Choroid plexus epithelial cell (primary cell): ENCODE measurements at regions not wholly inside any gene's neighbourhood (a gene's known extent, or its start where the extent isn't known, plus 50 kb on each side); places are given as distances from the start of the nearest gene placed in this dataset.

ENCODE experiments used
- DNase-seq: peaks from one replicate; pipeline ENCODE4 v3.0.0-alpha.2; 2010; ENCODE audit warnings: low read depth
- H3K4me3 ChIP-seq: 2 replicates; pipeline ENCODE4 v1.5.1; 2011; ENCODE audit warnings: low read depth, mild to moderate bottlenecking, control low read depth, low read length, moderate library complexity
- TF ChIP-seq, protein P1 (sequence below): conservative IDR thresholded peaks from 2 replicates; pipeline ENCODE4 v1.5.1; 2011; ENCODE audit warnings: low read depth, mild to moderate bottlenecking, control low read depth, inconsistent platforms, low read length, moderate library complexity

DNA sequence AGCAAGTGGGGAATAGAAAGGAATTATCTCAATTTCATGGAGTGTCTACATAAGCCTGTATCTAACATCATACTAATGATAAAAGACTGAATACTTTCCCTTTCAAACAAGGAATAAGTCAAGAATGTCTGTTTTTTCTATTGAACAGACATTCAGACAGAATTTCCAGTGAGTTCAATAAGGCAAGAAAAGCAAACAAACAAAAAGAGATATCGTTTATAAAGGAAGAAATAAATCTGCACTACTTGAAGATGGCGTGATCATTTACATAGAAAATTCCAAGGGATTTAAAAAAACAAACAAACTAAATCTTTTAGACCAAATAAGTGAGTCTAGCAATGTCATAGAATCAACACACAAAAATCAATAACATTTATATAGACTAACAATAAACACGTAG lies 273.1 kb upstream of the FOXG1 start:
- peak; percentile 8 for DNase-seq
- H3K4me3 ChIP-seq: no peak overlapping the region
- TF ChIP-seq, protein P1, sequence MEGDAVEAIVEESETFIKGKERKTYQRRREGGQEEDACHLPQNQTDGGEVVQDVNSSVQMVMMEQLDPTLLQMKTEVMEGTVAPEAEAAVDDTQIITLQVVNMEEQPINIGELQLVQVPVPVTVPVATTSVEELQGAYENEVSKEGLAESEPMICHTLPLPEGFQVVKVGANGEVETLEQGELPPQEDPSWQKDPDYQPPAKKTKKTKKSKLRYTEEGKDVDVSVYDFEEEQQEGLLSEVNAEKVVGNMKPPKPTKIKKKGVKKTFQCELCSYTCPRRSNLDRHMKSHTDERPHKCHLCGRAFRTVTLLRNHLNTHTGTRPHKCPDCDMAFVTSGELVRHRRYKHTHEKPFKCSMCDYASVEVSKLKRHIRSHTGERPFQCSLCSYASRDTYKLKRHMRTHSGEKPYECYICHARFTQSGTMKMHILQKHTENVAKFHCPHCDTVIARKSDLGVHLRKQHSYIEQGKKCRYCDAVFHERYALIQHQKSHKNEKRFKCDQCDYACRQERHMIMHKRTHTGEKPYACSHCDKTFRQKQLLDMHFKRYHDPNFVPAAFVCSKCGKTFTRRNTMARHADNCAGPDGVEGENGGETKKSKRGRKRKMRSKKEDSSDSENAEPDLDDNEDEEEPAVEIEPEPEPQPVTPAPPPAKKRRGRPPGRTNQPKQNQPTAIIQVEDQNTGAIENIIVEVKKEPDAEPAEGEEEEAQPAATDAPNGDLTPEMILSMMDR: no peak

DNA sequence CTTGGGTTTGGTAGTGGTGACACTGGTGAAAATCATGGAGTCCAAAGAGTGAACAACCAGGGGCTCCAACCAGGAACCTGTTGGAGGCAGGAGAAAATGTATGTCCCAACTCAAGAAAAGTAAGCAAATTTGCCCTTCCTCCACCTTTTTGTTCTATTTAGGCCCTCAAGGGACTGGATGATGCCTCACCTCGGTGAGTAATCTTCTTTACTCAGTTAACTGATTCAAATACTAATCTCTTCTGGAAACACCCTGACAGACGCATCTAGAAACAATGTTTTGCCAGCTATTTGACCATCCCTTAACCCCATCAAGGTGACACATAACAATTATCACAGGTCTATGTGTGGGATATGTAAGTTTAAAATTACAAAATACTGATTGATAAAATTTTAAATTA lies 272.4 kb upstream of the FOXG1 start:
- H3K4me3 ChIP-seq: no peak overlapping the region
- TF ChIP-seq, protein P1: no peak
- DNase-seq: peak; percentile 32

DNA sequence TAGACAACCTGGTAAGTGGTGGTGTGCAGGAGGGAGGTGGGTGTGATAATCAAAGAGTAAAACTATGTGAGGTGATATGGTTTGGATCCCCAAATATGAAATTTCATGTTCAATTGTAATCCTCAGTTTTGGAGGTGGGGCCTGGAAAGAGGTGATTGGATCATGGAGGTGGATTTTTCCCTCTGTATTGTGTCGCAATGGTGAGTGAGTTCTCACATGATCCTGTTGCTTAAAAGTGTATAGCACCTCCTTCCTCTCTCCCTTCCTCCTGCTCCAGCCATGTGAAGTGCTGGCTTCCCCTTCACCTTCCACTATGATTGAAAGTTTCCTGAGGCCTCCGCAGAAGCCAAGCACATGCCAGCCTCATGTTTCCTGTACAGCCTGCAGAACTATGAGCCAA lies 270.2 kb upstream of the FOXG1 start:
- TF ChIP-seq, protein P1: no peak
- DNase-seq: no peak
- no peak overlapping the region for H3K4me3 ChIP-seq

DNA sequence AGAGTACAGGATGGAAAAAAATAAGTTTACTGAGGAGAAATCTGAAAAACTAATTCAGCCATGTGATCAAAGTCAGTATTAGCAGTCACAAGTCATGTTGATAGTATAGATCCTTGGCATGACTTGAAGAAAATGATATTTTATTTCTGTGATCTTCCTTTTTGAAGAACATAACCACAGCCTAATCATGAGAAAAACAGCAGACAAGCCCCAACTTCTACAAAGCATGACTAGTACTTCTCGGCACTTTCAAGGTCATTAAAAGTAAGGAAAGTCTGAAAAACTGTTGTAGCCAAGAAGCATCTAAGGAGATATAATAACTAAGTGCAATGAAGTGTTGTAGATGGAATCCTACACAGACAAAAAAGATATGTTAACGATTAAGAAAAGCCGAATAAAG lies 264.1 kb upstream of the FOXG1 start:
- no peak for DNase-seq

DNA sequence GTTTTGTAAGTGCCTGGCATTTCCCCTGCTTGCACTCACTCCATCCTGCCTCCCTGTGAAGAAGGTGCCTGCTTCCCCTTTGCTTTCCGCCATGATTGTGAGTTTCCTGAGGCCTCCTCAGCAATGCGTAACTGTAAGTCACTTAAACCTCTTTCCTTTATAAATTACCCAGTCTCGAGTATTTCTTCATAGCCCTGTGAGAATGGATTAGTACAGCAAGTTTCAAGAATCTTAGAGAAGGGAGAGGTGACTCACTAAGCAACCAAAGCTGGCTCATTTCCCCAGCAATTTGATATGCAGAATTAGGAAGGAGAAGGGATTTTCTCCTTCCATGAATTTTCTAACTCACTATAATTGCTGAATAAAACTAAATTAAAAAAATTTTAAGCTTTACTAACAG lies 251.0 kb upstream of the FOXG1 start:
- H3K4me3 ChIP-seq: no peak overlapping the region
- DNase-seq: peak; percentile 80
- TF ChIP-seq, protein P1: no peak

More for the DNA sequence above, 264.1 kb upstream of the FOXG1 start:
- no peak overlapping the region for H3K4me3 ChIP-seq
- TF ChIP-seq, protein P1: no peak

DNA sequence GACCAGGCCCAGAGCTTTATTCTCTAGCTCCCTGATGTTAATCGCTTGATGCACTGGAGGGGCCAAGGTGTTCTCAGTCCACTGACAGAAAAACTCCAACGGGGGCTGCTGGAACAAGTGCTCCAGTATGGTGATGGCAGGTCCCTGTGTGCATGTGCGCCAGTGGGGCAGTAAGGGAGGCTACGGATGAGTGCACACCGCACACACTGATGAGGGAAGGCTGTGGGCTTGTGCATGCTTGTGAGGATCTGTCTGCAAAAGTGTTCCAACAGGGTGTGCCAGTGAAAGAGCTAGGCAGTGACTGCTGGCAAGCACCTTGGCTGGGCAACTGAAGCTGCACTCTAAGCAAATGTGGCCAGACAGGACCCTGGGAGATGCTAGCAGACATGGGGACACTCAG lies 229.7 kb upstream of the FOXG1 start:
- no peak overlapping the region for H3K4me3 ChIP-seq
- TF ChIP-seq, protein P1: no peak
- DNase-seq: no peak

DNA sequence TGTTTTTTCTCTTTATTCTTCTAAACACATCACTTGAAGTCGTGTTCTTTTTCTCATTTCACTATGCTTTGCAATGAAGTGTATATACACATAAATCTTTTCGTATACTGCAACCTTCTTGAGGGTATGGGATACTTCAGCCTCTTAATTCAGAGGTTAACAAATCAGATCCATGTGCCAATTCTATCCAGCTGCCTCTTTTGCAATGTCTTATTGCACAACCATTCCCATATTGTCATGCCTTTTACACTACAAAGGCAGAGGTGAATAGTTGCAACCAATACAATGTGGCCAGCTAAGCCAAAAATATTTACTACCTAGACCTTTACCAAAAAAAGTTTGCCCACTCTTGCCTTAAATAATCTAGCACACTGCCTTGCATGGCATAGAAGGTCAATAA lies 224.5 kb upstream of the FOXG1 start:
- TF ChIP-seq, protein P1: no peak
- no peak overlapping the region for H3K4me3 ChIP-seq
- DNase-seq: peak; percentile 74
